Heart right ventricle (tissue), 16 donors: ENCODE measurements at regions not wholly inside any gene's neighbourhood (a gene's known extent, or its start where the extent isn't known, plus 50 kb on each side); places are given as distances from the start of the nearest gene placed in this dataset.

Source experiments
- ATAC-seq, 8 donors: fragments of 200-7000 bp; cut with Tn5 transposase; one replicate each; pipeline ENCODE4 v1.9.1; 2020; ENCODE audit warnings: mild to moderate bottlenecking in 8 of 8, moderate library complexity in 8 of 8, moderate number of reproducible peaks in 1 of 8
- DNase-seq, 2 donors: peaks; one replicate each; pipeline ENCODE4 v3.0.0-alpha.2; 2020
- H3K27ac ChIP-seq, 10 donors: fragments of 200-600 bp; sonication (generic) in 2 of 10; one replicate each; pipeline versions ENCODE4 v1.5.0 to v1.8.0; 2020 to 2022; ENCODE audit warnings: mild to moderate bottlenecking in 3 of 10
- H3K27me3 ChIP-seq, 7 donors: fragments of 200-600 bp; one replicate each; pipeline ENCODE4 v1.8.0; 2021 to 2022; ENCODE audit warnings: mild to moderate bottlenecking in 2 of 7
- H3K36me3 ChIP-seq, 9 donors: fragments of 200-600 bp; sonication (generic) in 1 of 9; one replicate each; pipeline versions ENCODE4 v1.5.0 to v1.8.0; 2020 to 2022; ENCODE audit warnings: mild to moderate bottlenecking in 2 of 9
- H3K4me1 ChIP-seq, 9 donors: fragments of 200-600 bp; sonication (generic) in 1 of 9; one replicate each; pipeline versions ENCODE4 v1.5.0 to v1.8.0; 2020 to 2022; ENCODE audit warnings: mild to moderate bottlenecking in 4 of 9
- H3K4me3 ChIP-seq, 10 donors: fragments of 200-600 bp; sonication (generic) in 2 of 10; one replicate each; pipeline versions ENCODE4 v1.5.0 to v1.8.0; 2020 to 2022; ENCODE audit warnings: mild to moderate bottlenecking in 7 of 10, moderate library complexity in 2 of 10
- H3K9me3 ChIP-seq, 11 donors: fragments of 200-600 bp in 10 of 11; sonication (generic) in 2 of 11; one replicate each; pipeline versions ENCODE4 v1.5.0 to v1.8.0; 2013 to 2022; ENCODE audit warnings: mild to moderate bottlenecking in 2 of 11, control low read depth in 1 of 11, moderate library complexity in 1 of 11
- CTCF ChIP-seq, 9 donors: fragments of 200-600 bp; sonication (generic) in 2 of 9; IDR thresholded peaks; one replicate each; pipeline versions ENCODE4 v1.5.0 to v1.8.0; 2021 to 2022; ENCODE audit warnings: antibody characterized with exemption in 9 of 9, mild to moderate bottlenecking in 5 of 9, moderate library complexity in 1 of 9
- WGBS, 2 donors: extraction: QIAGEN DNeasy Blood & Tissue Kit; methylation state at CpG; one replicate each; pipeline ENCODE4 v1.1.7; 2013; ENCODE audit warnings: inconsistent platforms in 1 of 2; 5-methylcytosine and 5-hydroxymethylcytosine counted together
- intact Hi-C, 10 donors: fragments of 100-400 bp; cut with DNase I; formaldehyde crosslinking; loops; one replicate each; pipeline versions ENCODE4 v1.11.1 to v1.14.2; 2022
- donor health status: Arrhythmogenic right ventricular cardiomyopathy.
- donor health status: ischemic (EF 13 %, LVEDD 7.1; RV severe dilation, severe dysfunction).
- donor health status: healthy with polysubstance abuse.
- donor health status: DM: no; HTN: yes; CAD: no.
- donor health status: DM: no; HTN: no; CAD: no.
- donor health status: ischemic (EF 25% LVEDD 6.9; RV normal size, moderate dysfunction).
- donor health status: ischemic (EF 25% LVEDD 5.7; RV mildly dilated, moderate dysfunction).
- donor health status: healthy.
- donor health status: DM: yes; HTN: yes; CAD: no.
- donor health status: Ischemic cardiomyopathy.
- donor health status: ischemic (EF 35%, LVEDD 5.7; RV mildly dilated, moderate dysfunction).
- donor health status: nonischemic (EF 11% LVEDD 7.7; RV severe dilation, severe dysfunction).
- donor health status: DM: yes; HTN: yes; CAD: no.
- donor health status: PGD.
- donor health status: ischemic (EF 29% LVEDD 5.4; RV normal size, mild dysfunction).
- donor health status: nonischemic (EF 23%, LVEDD 6.1; RV moderate dilation, normal function).

GRCh38 chr9:13501018-13501417 lies 221.5 kb upstream of the MPDZ start:
- WGBS, 2 donors, result 98 to 100% methylated on average over 1 of the region's 1 CpG
- H3K27ac ChIP-seq, result no peak overlapping the region
- H3K36me3 ChIP-seq, result no peaks in the 10 kb centered on the region
- intact Hi-C loops, result no loop called here
- no peaks in the 10 kb centered on the region for H3K4me1 ChIP-seq
- no peak overlapping the region for H3K4me3 ChIP-seq
- no peak for ATAC-seq
- no peaks in the 10 kb centered on the region for H3K9me3 ChIP-seq
- TF ChIP-seq CTCF (IDR thresholded peaks at IDR 0.05), result no peak
- no peaks in the 10 kb centered on the region for H3K27me3 ChIP-seq
- no peak for DNase-seq

GRCh38 chr9:13500034-13500433 lies 220.5 kb upstream of the MPDZ start:
- WGBS, 2 donors, result 86 to 88% methylated on average over 1 of the region's 1 CpG
- Histone ChIP-seq H3K27me3 (no peaks in the 10 kb centered on the region), H3K9me3 (peaks cover 0 to 6% (median 0%) of the 10 kb centered on the region in 11 donors), H3K36me3 (no peaks in the 10 kb centered on the region), H3K4me1 (no peaks in the 10 kb centered on the region), H3K27ac (no peak overlapping the region), H3K4me3 (no peak overlapping the region)
- intact Hi-C loops, result no loop called here
- ATAC-seq (peak in 3 of 8 donors; percentile 45 to 57 (median 52)), DNase-seq (peak in 1 of 2 donors; percentile 14)
- TF ChIP-seq CTCF (IDR thresholded peaks at IDR 0.05), result no peak

GRCh38 chr9:13493697-13494096 lies 214.2 kb upstream of the MPDZ start:
- peak in 1 of 8 donors; percentile 66 for ATAC-seq
- intact Hi-C loops, result no loop called here
- TF ChIP-seq CTCF (IDR thresholded peaks at IDR 0.05), result no peak
- peaks cover 0 to 6% (median 0%) of the 10 kb centered on the region in 11 donors for H3K9me3 ChIP-seq
- H3K4me1 ChIP-seq, result peaks cover 0 to 14% (median 4%) of the 10 kb centered on the region in 9 donors
- no peaks in the 10 kb centered on the region for H3K36me3 ChIP-seq
- no peak for DNase-seq
- 90 to 98% methylated on average over 3 of the region's 3 CpGs for WGBS, 2 donors
- no peaks in the 10 kb centered on the region for H3K27me3 ChIP-seq
- H3K27ac ChIP-seq, result no peak overlapping the region
- H3K4me3 ChIP-seq, result no peak overlapping the region

- no peaks in the 10 kb centered on the region for H3K36me3 ChIP-seq
- H3K9me3 ChIP-seq, result peaks cover 0 to 6% (median 0%) of the 10 kb centered on the region in 11 donors
- 90 to 92% methylated on average over 11 of the region's 11 CpGs for WGBS, 2 donors
- intact Hi-C loops, result no loop called here
- peak overlapping the region in 1 of 10 donors; percentile 37 for H3K27ac ChIP-seq
- TF ChIP-seq CTCF (IDR thresholded peaks at IDR 0.05), result no peak
- peaks cover 0 to 14% (median 4%) of the 10 kb centered on the region in 9 donors for H3K4me1 ChIP-seq
- ATAC-seq (no peak), DNase-seq (no peak)
- no peaks in the 10 kb centered on the region for H3K27me3 ChIP-seq
- no peak overlapping the region for H3K4me3 ChIP-seq
Measured at GRCh38 chr9:13491493-13492424, 212.3 kb upstream of the MPDZ start.
